PFSK-1 (cell line): ENCODE measurements at regions not wholly inside any gene's neighbourhood (a gene's known extent, or its start where the extent isn't known, plus 50 kb on each side); places are given as distances from the start of the nearest gene placed in this dataset.

Experiments used
- FOXP2 ChIP-seq: optimal IDR thresholded peaks from 2 replicates; pipeline ENCODE3; 2011; ENCODE audit warnings: borderline replicate concordance, control low read depth, inconsistent platforms; ENCODE audit not compliant: insufficient read depth; ENCODE audit errors: extremely low read length, extremely low read depth
- POLR2AphosphoS5 ChIP-seq: IDR thresholded peaks from 2 replicates; pipeline ENCODE4 v1.6.1; 2012; ENCODE audit warnings: low read depth, mild to moderate bottlenecking, control low read depth, low read length, moderate library complexity
- SIN3A ChIP-seq: IDR thresholded peaks from 2 replicates; pipeline ENCODE4 v1.6.1; 2012; ENCODE audit warnings: mild to moderate bottlenecking, low read length, moderate library complexity, borderline replicate concordance; ENCODE audit not compliant: insufficient read depth
- TAF1 ChIP-seq: IDR thresholded peaks from 2 replicates; pipeline ENCODE4 v1.6.1; 2012; ENCODE audit warnings: low read length, control low read depth, borderline replicate concordance; ENCODE audit not compliant: insufficient read depth
- TF ChIP-seq, protein P1 (sequence below), 2 experiments: IDR thresholded peaks; 2 replicates each; pipeline versions ENCODE4 v1.6.1 to v1.8.0; 2011 to 2012; ENCODE audit warnings: low read depth in 2 of 2, low read length in 2 of 2, control low read depth in 1 of 2, inconsistent platforms in 1 of 2, mild to moderate bottlenecking in 1 of 2, moderate library complexity in 1 of 2; ENCODE audit not compliant: insufficient read depth in 1 of 2

GRCh38 chr18:42365591-42365990, 410.6 kb downstream of the PIK3C3 start:
- TF ChIP-seq POLR2AphosphoS5 (no peak), FOXP2 (no peak), TAF1 (no peak), SIN3A (no peak)
- TF ChIP-seq, protein P1, sequence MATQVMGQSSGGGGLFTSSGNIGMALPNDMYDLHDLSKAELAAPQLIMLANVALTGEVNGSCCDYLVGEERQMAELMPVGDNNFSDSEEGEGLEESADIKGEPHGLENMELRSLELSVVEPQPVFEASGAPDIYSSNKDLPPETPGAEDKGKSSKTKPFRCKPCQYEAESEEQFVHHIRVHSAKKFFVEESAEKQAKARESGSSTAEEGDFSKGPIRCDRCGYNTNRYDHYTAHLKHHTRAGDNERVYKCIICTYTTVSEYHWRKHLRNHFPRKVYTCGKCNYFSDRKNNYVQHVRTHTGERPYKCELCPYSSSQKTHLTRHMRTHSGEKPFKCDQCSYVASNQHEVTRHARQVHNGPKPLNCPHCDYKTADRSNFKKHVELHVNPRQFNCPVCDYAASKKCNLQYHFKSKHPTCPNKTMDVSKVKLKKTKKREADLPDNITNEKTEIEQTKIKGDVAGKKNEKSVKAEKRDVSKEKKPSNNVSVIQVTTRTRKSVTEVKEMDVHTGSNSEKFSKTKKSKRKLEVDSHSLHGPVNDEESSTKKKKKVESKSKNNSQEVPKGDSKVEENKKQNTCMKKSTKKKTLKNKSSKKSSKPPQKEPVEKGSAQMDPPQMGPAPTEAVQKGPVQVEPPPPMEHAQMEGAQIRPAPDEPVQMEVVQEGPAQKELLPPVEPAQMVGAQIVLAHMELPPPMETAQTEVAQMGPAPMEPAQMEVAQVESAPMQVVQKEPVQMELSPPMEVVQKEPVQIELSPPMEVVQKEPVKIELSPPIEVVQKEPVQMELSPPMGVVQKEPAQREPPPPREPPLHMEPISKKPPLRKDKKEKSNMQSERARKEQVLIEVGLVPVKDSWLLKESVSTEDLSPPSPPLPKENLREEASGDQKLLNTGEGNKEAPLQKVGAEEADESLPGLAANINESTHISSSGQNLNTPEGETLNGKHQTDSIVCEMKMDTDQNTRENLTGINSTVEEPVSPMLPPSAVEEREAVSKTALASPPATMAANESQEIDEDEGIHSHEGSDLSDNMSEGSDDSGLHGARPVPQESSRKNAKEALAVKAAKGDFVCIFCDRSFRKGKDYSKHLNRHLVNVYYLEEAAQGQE (IDR thresholded peaks at IDR 0.05; ENCODE audit: insufficient read depth in 1 of 2, low read depth in 2 of 2, low read length in 2 of 2): no peak

- no peak for TF ChIP-seq POLR2AphosphoS5
- TF ChIP-seq, protein P1 (IDR thresholded peaks at IDR 0.05; ENCODE audit: insufficient read depth in 1 of 2, low read depth in 2 of 2, low read length in 2 of 2): no peak
- no peak for TF ChIP-seq SIN3A
- no peak for TF ChIP-seq FOXP2
- no peak for TF ChIP-seq TAF1
Measured at GRCh38 chr18:42373584-42373983, 418.6 kb downstream of the PIK3C3 start.

DNA sequence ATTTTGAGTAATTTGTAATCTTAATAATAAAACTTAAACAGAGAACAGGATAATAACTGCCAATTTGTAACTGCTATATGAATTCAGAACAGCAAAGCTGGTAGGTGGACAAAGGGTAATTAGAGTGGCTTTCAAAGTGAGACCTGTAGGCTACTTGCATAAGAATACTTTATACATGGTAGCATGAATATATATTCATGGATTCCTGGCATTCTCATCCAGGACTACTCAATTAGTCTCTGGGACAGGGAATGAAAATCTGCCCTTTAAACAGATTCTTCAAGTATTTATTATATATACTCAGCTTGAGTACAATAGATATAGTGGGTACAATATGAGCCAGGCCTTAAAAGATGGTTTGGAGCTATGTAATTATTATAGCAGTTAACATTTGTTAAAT, 419.9 kb downstream of the PIK3C3 start:
- TF ChIP-seq FOXP2: no peak

GRCh38 chr18:42392416-42392815, 437.4 kb downstream of the PIK3C3 start:
- no peak for TF ChIP-seq SIN3A
- TF ChIP-seq FOXP2: no peak
- no peak for TF ChIP-seq POLR2AphosphoS5
- TF ChIP-seq, protein P1 (IDR thresholded peaks at IDR 0.05; ENCODE audit: insufficient read depth in 1 of 2, low read depth in 2 of 2, low read length in 2 of 2): no peak
- no peak for TF ChIP-seq TAF1

GRCh38 chr18:42392926-42393325, 437.9 kb downstream of the PIK3C3 start:
- TF ChIP-seq SIN3A: no peak
- TF ChIP-seq TAF1: no peak
- TF ChIP-seq POLR2AphosphoS5: no peak

DNA sequence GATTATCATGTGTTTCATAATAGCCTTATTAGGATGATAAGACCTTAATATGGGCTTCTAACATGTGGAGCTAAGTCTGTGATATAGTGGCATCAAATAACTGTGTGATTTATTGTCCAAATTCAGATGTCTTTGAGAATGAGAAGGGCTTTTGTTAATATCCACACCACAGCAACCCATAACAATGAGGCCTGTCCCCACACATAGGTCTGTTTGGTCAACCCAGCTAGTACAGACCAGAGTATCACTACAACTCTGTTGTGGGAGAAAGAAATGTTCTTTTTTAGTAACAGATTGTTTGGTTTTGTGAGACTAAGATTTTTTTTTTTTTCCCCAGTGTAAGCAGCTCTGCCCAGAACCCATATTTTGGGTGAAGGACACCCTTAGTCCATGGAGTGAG, 439.2 kb downstream of the PIK3C3 start:
- no peak for TF ChIP-seq TAF1
- TF ChIP-seq, protein P1 (IDR thresholded peaks at IDR 0.05; ENCODE audit: insufficient read depth in 1 of 2, low read depth in 2 of 2, low read length in 2 of 2): no peak
- no peak for TF ChIP-seq FOXP2
- TF ChIP-seq SIN3A: no peak
- no peak for TF ChIP-seq POLR2AphosphoS5
